GM12878 (cell line): ENCODE measurements at regions not wholly inside any gene's neighbourhood (a gene's known extent, or its start where the extent isn't known, plus 50 kb on each side); places are given as distances from the start of the nearest gene placed in this dataset.

Experiments
- CHD2 ChIP-seq: IDR thresholded peaks from 2 replicates; pipeline ENCODE4 v1.6.1; 2011; ENCODE audit warnings: low read depth, low read length, improper control_type of control experiment, borderline replicate concordance
- EZH2 ChIP-seq: IDR thresholded peaks from 2 replicates; pipeline ENCODE4 v1.6.1; 2012; ENCODE audit warnings: low read depth, mild to moderate bottlenecking, control low read depth, inconsistent platforms, low read length, borderline replicate concordance; ENCODE audit not compliant: control insufficient read depth
- GABPA ChIP-seq: IDR thresholded peaks from 2 replicates; pipeline ENCODE4 v1.6.1; 2014; ENCODE audit warnings: antibody characterized with exemption, low read depth, mild to moderate bottlenecking, inconsistent platforms
- MXI1 ChIP-seq: fragments of 150-350 bp; IDR thresholded peaks from 2 replicates; pipeline ENCODE4 v1.6.1; 2011; ENCODE audit warnings: low read depth, mild to moderate bottlenecking, inconsistent platforms, low read length, improper control_type of control experiment
- SUZ12 ChIP-seq: fragments of 200-600 bp; sonication (generic); IDR thresholded peaks from one replicate; pipeline ENCODE4 v1.6.1; 2018; ENCODE audit warnings: antibody characterized with exemption, mild to moderate bottlenecking; ENCODE audit not compliant: unreplicated experiment
- TF ChIP-seq, protein P1 (sequence below), 3 experiments: IDR thresholded peaks in 2 of 3; conservative IDR thresholded peaks in 1 of 3; 2 replicates each; pipeline ENCODE4 v1.5.1; 2011; ENCODE audit warnings: low read depth in 3 of 3, low read length in 3 of 3, mild to moderate bottlenecking in 3 of 3, control low read depth in 2 of 3, moderate library complexity in 2 of 3, inconsistent platforms in 1 of 3, mixed read lengths in 1 of 3; ENCODE audit not compliant: control insufficient read depth in 2 of 3, insufficient read depth in 1 of 3; ENCODE audit errors: extremely low read depth in 1 of 3

DNA sequence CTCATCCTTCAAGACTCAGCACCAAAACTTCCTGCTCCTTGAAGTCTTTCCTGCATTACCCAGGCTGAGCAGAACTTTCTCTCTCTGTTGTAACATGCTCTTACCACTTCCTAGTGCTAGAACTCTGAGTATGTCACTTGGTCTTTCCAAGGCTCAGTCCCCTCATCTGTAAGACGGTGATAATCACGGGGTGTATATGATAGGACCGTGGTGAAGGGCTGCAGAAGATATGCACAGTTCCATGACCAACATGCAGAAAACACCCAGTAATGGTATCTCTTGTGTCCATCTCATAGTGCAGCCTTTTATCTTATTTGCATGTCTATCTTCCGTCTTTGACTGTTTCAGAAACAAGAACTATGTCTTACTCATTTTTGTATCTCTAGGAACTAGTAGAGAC is 154.5 kb downstream of the ZNF621 start:
- TF ChIP-seq CHD2 (no peak), GABPA (no peak), SUZ12 (no peak), MXI1 (no peak), EZH2 (no peak)
- TF ChIP-seq, protein P1, sequence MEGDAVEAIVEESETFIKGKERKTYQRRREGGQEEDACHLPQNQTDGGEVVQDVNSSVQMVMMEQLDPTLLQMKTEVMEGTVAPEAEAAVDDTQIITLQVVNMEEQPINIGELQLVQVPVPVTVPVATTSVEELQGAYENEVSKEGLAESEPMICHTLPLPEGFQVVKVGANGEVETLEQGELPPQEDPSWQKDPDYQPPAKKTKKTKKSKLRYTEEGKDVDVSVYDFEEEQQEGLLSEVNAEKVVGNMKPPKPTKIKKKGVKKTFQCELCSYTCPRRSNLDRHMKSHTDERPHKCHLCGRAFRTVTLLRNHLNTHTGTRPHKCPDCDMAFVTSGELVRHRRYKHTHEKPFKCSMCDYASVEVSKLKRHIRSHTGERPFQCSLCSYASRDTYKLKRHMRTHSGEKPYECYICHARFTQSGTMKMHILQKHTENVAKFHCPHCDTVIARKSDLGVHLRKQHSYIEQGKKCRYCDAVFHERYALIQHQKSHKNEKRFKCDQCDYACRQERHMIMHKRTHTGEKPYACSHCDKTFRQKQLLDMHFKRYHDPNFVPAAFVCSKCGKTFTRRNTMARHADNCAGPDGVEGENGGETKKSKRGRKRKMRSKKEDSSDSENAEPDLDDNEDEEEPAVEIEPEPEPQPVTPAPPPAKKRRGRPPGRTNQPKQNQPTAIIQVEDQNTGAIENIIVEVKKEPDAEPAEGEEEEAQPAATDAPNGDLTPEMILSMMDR (IDR thresholded peaks at IDR 0.05 in 2 of 3, conservative IDR thresholded peaks at IDR 0.05 in 1 of 3; ENCODE audit: control insufficient read depth in 2 of 3, extremely low read depth in 1 of 3, insufficient read depth in 1 of 3, low read depth in 3 of 3, low read length in 3 of 3), result no peak
